ENCODE measurements at regions not wholly inside any gene's neighbourhood (a gene's known extent, or its start where the extent isn't known, plus 50 kb on each side); places are given as distances from the start of the nearest gene placed in this dataset.

GRCh38 chr12:127241072-127241817 is 1025.7 kb upstream of the TMEM132C start:
- no peak overlapping the region for H2AK5ac ChIP-seq (ENCODE audit: low read depth, low read length)
- no peak overlapping the region for H2BK12ac ChIP-seq (ENCODE audit: low read length)
- H3K23ac ChIP-seq (ENCODE audit: low read depth, low read length, poor library complexity): no peak overlapping the region
- no peak overlapping the region for H2BK5ac ChIP-seq (ENCODE audit: low read length)
- no peak overlapping the region for H2AFZ ChIP-seq (ENCODE audit: low read length)
- no peaks in the 10 kb centered on the region for H3K79me1 ChIP-seq (ENCODE audit: low read depth, low read length)
- H2BK15ac ChIP-seq (ENCODE audit: low read length): no peak overlapping the region
- H3K27ac ChIP-seq (replicated peaks; ENCODE audit: low read length): no peak overlapping the region
- no peak overlapping the region for H3K4me3 ChIP-seq (ENCODE audit: low read length in 2 of 2)
- peaks cover 0 to 2% (median 0%) of the 10 kb centered on the region in 3 experiments for H3K27me3 ChIP-seq (ENCODE audit: control insufficient read depth in 3 of 3, insufficient read depth in 3 of 3, low read depth in 1 of 3, low read length in 3 of 3)
- H4K8ac ChIP-seq (ENCODE audit: low read depth, low read length): no peak overlapping the region
- peaks cover 0 to 4% of the 10 kb centered on the region in 2 donors for H3K9me3 ChIP-seq (replicated peaks in 1 of 2; ENCODE audit: control insufficient read depth in 2 of 2, insufficient read depth in 1 of 2, low read depth in 1 of 2, low read length in 2 of 2)
- H3K4ac ChIP-seq (ENCODE audit: low read length): no peak overlapping the region
- no CpG with 5 or more reads among the region's 8 CpGs for WGBS, 2 donors (ENCODE audit: extremely low coverage in 2 of 2, insufficient read length in 2 of 2, insufficient replicate concordance in 1 of 2)
- no peak overlapping the region for H3K14ac ChIP-seq (ENCODE audit: low read length)
- H3K18ac ChIP-seq (ENCODE audit: low read length): no peak overlapping the region
- DNase-seq (ENCODE audit: low spot score): no peak
- H3K4me1 ChIP-seq (ENCODE audit: control insufficient read depth in 2 of 2, insufficient read depth in 1 of 2, low read depth in 1 of 2, low read length in 2 of 2): no peaks in the 10 kb centered on the region
- H4K91ac ChIP-seq (ENCODE audit: low read depth, low read length, poor library complexity): no peak overlapping the region
- no peak overlapping the region for H3K9ac ChIP-seq (ENCODE audit: low read depth, low read length, poor library complexity)
- no peak overlapping the region for H2BK120ac ChIP-seq (ENCODE audit: low read depth, low read length)
- H3K4me2 ChIP-seq (ENCODE audit: insufficient read depth, low read length, poor library complexity, severe bottlenecking): no peak overlapping the region
- H3K36me3 ChIP-seq (replicated peaks in 1 of 2; ENCODE audit: control insufficient read depth in 2 of 2, insufficient read depth in 2 of 2, low read length in 2 of 2): no peaks in the 10 kb centered on the region

GRCh38 chr12:127245009-127245408 is 1022.0 kb upstream of the TMEM132C start:
- no peak overlapping the region for H2BK5ac ChIP-seq (ENCODE audit: low read length)
- H3K9ac ChIP-seq (ENCODE audit: low read depth, low read length, poor library complexity): no peak overlapping the region
- no peak overlapping the region for H3K4ac ChIP-seq (ENCODE audit: low read length)
- H3K14ac ChIP-seq (ENCODE audit: low read length): no peak overlapping the region
- H2AFZ ChIP-seq (ENCODE audit: low read length): no peak overlapping the region
- no peaks in the 10 kb centered on the region for H3K27me3 ChIP-seq (ENCODE audit: control insufficient read depth in 3 of 3, insufficient read depth in 3 of 3, low read depth in 1 of 3, low read length in 3 of 3)
- H3K79me1 ChIP-seq (ENCODE audit: low read depth, low read length): no peaks in the 10 kb centered on the region
- no peak overlapping the region for H3K23ac ChIP-seq (ENCODE audit: low read depth, low read length, poor library complexity)
- H3K9me3 ChIP-seq (replicated peaks in 1 of 2; ENCODE audit: control insufficient read depth in 2 of 2, insufficient read depth in 1 of 2, low read depth in 1 of 2, low read length in 2 of 2): no peaks in the 10 kb centered on the region
- no peaks in the 10 kb centered on the region for H3K4me1 ChIP-seq (ENCODE audit: control insufficient read depth in 2 of 2, insufficient read depth in 1 of 2, low read depth in 1 of 2, low read length in 2 of 2)
- no peak overlapping the region for H3K4me2 ChIP-seq (ENCODE audit: insufficient read depth, low read length, poor library complexity, severe bottlenecking)
- H2BK120ac ChIP-seq (ENCODE audit: low read depth, low read length): no peak overlapping the region
- no peak overlapping the region for H4K8ac ChIP-seq (ENCODE audit: low read depth, low read length)
- no peak overlapping the region for H2BK15ac ChIP-seq (ENCODE audit: low read length)
- WGBS, 2 donors (ENCODE audit: extremely low coverage in 2 of 2, insufficient read length in 2 of 2, insufficient replicate concordance in 1 of 2): no CpG with 5 or more reads among the region's 1 CpG
- DNase-seq (ENCODE audit: low spot score): no peak
- no peak overlapping the region for H3K27ac ChIP-seq (replicated peaks; ENCODE audit: low read length)
- H3K4me3 ChIP-seq (ENCODE audit: low read length in 2 of 2): no peak overlapping the region
- no peaks in the 10 kb centered on the region for H3K36me3 ChIP-seq (replicated peaks in 1 of 2; ENCODE audit: control insufficient read depth in 2 of 2, insufficient read depth in 2 of 2, low read length in 2 of 2)
- no peak overlapping the region for H4K91ac ChIP-seq (ENCODE audit: low read depth, low read length, poor library complexity)
- H2AK5ac ChIP-seq (ENCODE audit: low read depth, low read length): no peak overlapping the region
- H3K18ac ChIP-seq (ENCODE audit: low read length): no peak overlapping the region
- no peak overlapping the region for H2BK12ac ChIP-seq (ENCODE audit: low read length)

- Histone ChIP-seq H3K27ac (replicated peaks; ENCODE audit: low read length) (no peak overlapping the region), H3K23ac (ENCODE audit: low read depth, low read length, poor library complexity) (no peak overlapping the region)
- WGBS, 2 donors (ENCODE audit: extremely low coverage in 2 of 2, insufficient read length in 2 of 2, insufficient replicate concordance in 1 of 2): no CpG with 5 or more reads among the region's 2 CpGs
These were observed 1021.5 kb upstream of the TMEM132C start for GRCh38 chr12:127245437-127245836.

GRCh38 chr12:127247937-127248336 is 1019.0 kb upstream of the TMEM132C start:
- no peaks in the 10 kb centered on the region for H3K36me3 ChIP-seq (replicated peaks in 1 of 2; ENCODE audit: control insufficient read depth in 2 of 2, insufficient read depth in 2 of 2, low read length in 2 of 2)
- H3K4me1 ChIP-seq (ENCODE audit: control insufficient read depth in 2 of 2, insufficient read depth in 1 of 2, low read depth in 1 of 2, low read length in 2 of 2): no peaks in the 10 kb centered on the region
- H3K27ac ChIP-seq (replicated peaks; ENCODE audit: low read length): no peak overlapping the region
- H2BK15ac ChIP-seq (ENCODE audit: low read length): no peak overlapping the region
- no peak overlapping the region for H2BK5ac ChIP-seq (ENCODE audit: low read length)
- H3K79me1 ChIP-seq (ENCODE audit: low read depth, low read length): no peaks in the 10 kb centered on the region
- no peak overlapping the region for H4K8ac ChIP-seq (ENCODE audit: low read depth, low read length)
- no peak overlapping the region for H3K4me2 ChIP-seq (ENCODE audit: insufficient read depth, low read length, poor library complexity, severe bottlenecking)
- H3K4ac ChIP-seq (ENCODE audit: low read length): no peak overlapping the region
- no peak overlapping the region for H3K23ac ChIP-seq (ENCODE audit: low read depth, low read length, poor library complexity)
- H2BK12ac ChIP-seq (ENCODE audit: low read length): no peak overlapping the region
- no CpG with 5 or more reads among the region's 4 CpGs for WGBS, 2 donors (ENCODE audit: extremely low coverage in 2 of 2, insufficient read length in 2 of 2, insufficient replicate concordance in 1 of 2)
- H2AK5ac ChIP-seq (ENCODE audit: low read depth, low read length): no peak overlapping the region
- DNase-seq (ENCODE audit: low spot score): no peak
- no peak overlapping the region for H3K9ac ChIP-seq (ENCODE audit: low read depth, low read length, poor library complexity)
- no peak overlapping the region for H3K14ac ChIP-seq (ENCODE audit: low read length)
- H3K9me3 ChIP-seq (replicated peaks in 1 of 2; ENCODE audit: control insufficient read depth in 2 of 2, insufficient read depth in 1 of 2, low read depth in 1 of 2, low read length in 2 of 2): no peaks in the 10 kb centered on the region
- H3K4me3 ChIP-seq (ENCODE audit: low read length in 2 of 2): no peak overlapping the region
- no peak overlapping the region for H2AFZ ChIP-seq (ENCODE audit: low read length)
- H4K91ac ChIP-seq (ENCODE audit: low read depth, low read length, poor library complexity): no peak overlapping the region
- H3K27me3 ChIP-seq (ENCODE audit: control insufficient read depth in 3 of 3, insufficient read depth in 3 of 3, low read depth in 1 of 3, low read length in 3 of 3): no peaks in the 10 kb centered on the region
- no peak overlapping the region for H3K18ac ChIP-seq (ENCODE audit: low read length)
- H2BK120ac ChIP-seq (ENCODE audit: low read depth, low read length): no peak overlapping the region

More at GRCh38 chr12:127245437-127245836, 1021.5 kb upstream of the TMEM132C start:
- no peaks in the 10 kb centered on the region for H3K79me1 ChIP-seq (ENCODE audit: low read depth, low read length)
- H3K4me3 ChIP-seq (ENCODE audit: low read length in 2 of 2): no peak overlapping the region
- no peak overlapping the region for H3K4me2 ChIP-seq (ENCODE audit: insufficient read depth, low read length, poor library complexity, severe bottlenecking)
- H4K91ac ChIP-seq (ENCODE audit: low read depth, low read length, poor library complexity): no peak overlapping the region
- no peaks in the 10 kb centered on the region for H3K4me1 ChIP-seq (ENCODE audit: control insufficient read depth in 2 of 2, insufficient read depth in 1 of 2, low read depth in 1 of 2, low read length in 2 of 2)
- no peak for DNase-seq (ENCODE audit: low spot score)
- H2BK120ac ChIP-seq (ENCODE audit: low read depth, low read length): no peak overlapping the region
- H2AFZ ChIP-seq (ENCODE audit: low read length): no peak overlapping the region
- H3K9ac ChIP-seq (ENCODE audit: low read depth, low read length, poor library complexity): no peak overlapping the region
- H3K4ac ChIP-seq (ENCODE audit: low read length): no peak overlapping the region
- no peak overlapping the region for H4K8ac ChIP-seq (ENCODE audit: low read depth, low read length)
- no peak overlapping the region for H3K14ac ChIP-seq (ENCODE audit: low read length)
- H3K18ac ChIP-seq (ENCODE audit: low read length): no peak overlapping the region
- no peak overlapping the region for H2BK15ac ChIP-seq (ENCODE audit: low read length)
- H3K9me3 ChIP-seq (replicated peaks in 1 of 2; ENCODE audit: control insufficient read depth in 2 of 2, insufficient read depth in 1 of 2, low read depth in 1 of 2, low read length in 2 of 2): no peaks in the 10 kb centered on the region
- no peak overlapping the region for H2BK12ac ChIP-seq (ENCODE audit: low read length)
- H2BK5ac ChIP-seq (ENCODE audit: low read length): no peak overlapping the region
- H2AK5ac ChIP-seq (ENCODE audit: low read depth, low read length): no peak overlapping the region
- H3K36me3 ChIP-seq (replicated peaks in 1 of 2; ENCODE audit: control insufficient read depth in 2 of 2, insufficient read depth in 2 of 2, low read length in 2 of 2): no peaks in the 10 kb centered on the region
- H3K27me3 ChIP-seq (ENCODE audit: control insufficient read depth in 3 of 3, insufficient read depth in 3 of 3, low read depth in 1 of 3, low read length in 3 of 3): no peaks in the 10 kb centered on the region
